ENCODE measurements at regions not wholly inside any gene's neighbourhood (a gene's known extent, or its start where the extent isn't known, plus 50 kb on each side); places are given as distances from the start of the nearest gene placed in this dataset.

DNA sequence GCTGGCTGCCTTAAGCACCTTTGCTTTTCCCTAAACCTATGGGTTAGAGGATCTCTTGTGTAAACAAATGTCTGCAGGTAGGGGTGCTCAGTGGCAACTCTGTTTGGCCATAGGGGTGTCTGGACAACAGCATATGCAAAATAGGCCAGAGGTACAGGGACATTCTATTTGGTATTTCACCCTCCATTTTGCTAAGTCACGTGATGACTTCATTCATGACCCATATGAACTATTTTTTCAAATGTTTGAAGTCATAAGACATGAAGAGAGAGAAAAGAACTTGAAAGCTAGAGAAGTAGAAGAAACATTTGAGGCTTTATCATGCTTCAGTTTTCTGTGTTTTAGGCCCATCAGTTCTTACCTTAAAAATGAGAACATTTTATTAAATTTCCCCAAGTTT lies 370.2 kb downstream of the GADD45G start:
- TF ChIP-seq MXI1 (conservative IDR thresholded peaks at IDR 0.05; ENCODE audit: poor library complexity, severe bottlenecking) (no peak), TAF1 (IDR thresholded peaks at IDR 0.05; ENCODE audit: low read depth) (no peak), RAD21 (conservative IDR thresholded peaks at IDR 0.05) (no peak), EP300 (conservative IDR thresholded peaks at IDR 0.05; ENCODE audit: poor library complexity, severe bottlenecking) (no peak), SMC3 (conservative IDR thresholded peaks at IDR 0.05; ENCODE audit: poor library complexity) (no peak)
- TF ChIP-seq, protein P1, sequence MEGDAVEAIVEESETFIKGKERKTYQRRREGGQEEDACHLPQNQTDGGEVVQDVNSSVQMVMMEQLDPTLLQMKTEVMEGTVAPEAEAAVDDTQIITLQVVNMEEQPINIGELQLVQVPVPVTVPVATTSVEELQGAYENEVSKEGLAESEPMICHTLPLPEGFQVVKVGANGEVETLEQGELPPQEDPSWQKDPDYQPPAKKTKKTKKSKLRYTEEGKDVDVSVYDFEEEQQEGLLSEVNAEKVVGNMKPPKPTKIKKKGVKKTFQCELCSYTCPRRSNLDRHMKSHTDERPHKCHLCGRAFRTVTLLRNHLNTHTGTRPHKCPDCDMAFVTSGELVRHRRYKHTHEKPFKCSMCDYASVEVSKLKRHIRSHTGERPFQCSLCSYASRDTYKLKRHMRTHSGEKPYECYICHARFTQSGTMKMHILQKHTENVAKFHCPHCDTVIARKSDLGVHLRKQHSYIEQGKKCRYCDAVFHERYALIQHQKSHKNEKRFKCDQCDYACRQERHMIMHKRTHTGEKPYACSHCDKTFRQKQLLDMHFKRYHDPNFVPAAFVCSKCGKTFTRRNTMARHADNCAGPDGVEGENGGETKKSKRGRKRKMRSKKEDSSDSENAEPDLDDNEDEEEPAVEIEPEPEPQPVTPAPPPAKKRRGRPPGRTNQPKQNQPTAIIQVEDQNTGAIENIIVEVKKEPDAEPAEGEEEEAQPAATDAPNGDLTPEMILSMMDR (IDR thresholded peaks at IDR 0.05; ENCODE audit: poor library complexity, severe bottlenecking): no peak
- TF ChIP-seq, protein P2, sequence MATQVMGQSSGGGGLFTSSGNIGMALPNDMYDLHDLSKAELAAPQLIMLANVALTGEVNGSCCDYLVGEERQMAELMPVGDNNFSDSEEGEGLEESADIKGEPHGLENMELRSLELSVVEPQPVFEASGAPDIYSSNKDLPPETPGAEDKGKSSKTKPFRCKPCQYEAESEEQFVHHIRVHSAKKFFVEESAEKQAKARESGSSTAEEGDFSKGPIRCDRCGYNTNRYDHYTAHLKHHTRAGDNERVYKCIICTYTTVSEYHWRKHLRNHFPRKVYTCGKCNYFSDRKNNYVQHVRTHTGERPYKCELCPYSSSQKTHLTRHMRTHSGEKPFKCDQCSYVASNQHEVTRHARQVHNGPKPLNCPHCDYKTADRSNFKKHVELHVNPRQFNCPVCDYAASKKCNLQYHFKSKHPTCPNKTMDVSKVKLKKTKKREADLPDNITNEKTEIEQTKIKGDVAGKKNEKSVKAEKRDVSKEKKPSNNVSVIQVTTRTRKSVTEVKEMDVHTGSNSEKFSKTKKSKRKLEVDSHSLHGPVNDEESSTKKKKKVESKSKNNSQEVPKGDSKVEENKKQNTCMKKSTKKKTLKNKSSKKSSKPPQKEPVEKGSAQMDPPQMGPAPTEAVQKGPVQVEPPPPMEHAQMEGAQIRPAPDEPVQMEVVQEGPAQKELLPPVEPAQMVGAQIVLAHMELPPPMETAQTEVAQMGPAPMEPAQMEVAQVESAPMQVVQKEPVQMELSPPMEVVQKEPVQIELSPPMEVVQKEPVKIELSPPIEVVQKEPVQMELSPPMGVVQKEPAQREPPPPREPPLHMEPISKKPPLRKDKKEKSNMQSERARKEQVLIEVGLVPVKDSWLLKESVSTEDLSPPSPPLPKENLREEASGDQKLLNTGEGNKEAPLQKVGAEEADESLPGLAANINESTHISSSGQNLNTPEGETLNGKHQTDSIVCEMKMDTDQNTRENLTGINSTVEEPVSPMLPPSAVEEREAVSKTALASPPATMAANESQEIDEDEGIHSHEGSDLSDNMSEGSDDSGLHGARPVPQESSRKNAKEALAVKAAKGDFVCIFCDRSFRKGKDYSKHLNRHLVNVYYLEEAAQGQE (IDR thresholded peaks at IDR 0.05; ENCODE audit: borderline replicate concordance): no peak
- no peak overlapping the region for H3K4me2 ChIP-seq (ENCODE audit: low read length)
- H3K9me2 ChIP-seq (ENCODE audit: insufficient read depth, low read length): no peaks in the 10 kb centered on the region
- H4K20me1 ChIP-seq (ENCODE audit: insufficient read depth): no peaks in the 10 kb centered on the region
- no peaks in the 10 kb centered on the region for H3F3A ChIP-seq (ENCODE audit: insufficient read depth, low read length, poor library complexity, severe bottlenecking)
- no peak overlapping the region for H3K9ac ChIP-seq (ENCODE audit: low read length)
- no peaks in the 10 kb centered on the region for H3K79me2 ChIP-seq (replicated peaks; ENCODE audit: insufficient read depth, low read length)
- H3K36me3 ChIP-seq (ENCODE audit: insufficient read depth, low read length): no peaks in the 10 kb centered on the region
- no peak overlapping the region for H3K4me3 ChIP-seq (ENCODE audit: low read length)
- H2AFZ ChIP-seq (ENCODE audit: low read depth, low read length): no peak overlapping the region
- no peaks in the 10 kb centered on the region for H3K9me3 ChIP-seq (ENCODE audit: low read length)
- H3K27me3 ChIP-seq (ENCODE audit: insufficient read depth, low read depth, low read length): no peaks in the 10 kb centered on the region
- H3K27ac ChIP-seq (ENCODE audit: low read length): no peak overlapping the region

DNA sequence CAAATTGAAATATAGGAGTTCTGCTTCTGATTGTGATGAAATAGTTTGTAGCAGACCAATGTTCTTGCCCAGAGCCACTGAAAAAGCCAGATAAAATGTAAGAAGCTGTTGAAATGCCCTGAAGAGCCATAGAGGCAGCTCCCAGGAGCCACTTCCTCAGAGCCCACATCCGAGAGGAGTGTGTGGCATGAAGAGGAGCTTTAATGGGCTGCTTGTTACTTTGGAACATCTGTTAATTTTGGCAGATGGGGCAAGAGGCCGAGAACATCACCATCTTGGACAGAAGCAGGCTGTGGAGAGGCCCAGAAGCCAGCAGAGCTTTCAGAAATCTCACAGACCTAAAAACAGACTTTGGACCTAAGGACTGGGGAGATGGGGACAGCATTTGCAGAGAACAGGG lies 370.8 kb downstream of the GADD45G start:
- Histone ChIP-seq H3K4me2 (ENCODE audit: low read length) (no peak overlapping the region), H3K79me2 (replicated peaks; ENCODE audit: insufficient read depth, low read length) (no peaks in the 10 kb centered on the region), H3K9ac (ENCODE audit: low read length) (no peak overlapping the region), H3K9me2 (ENCODE audit: insufficient read depth, low read length) (no peaks in the 10 kb centered on the region), H4K20me1 (ENCODE audit: insufficient read depth) (no peaks in the 10 kb centered on the region), H3F3A (ENCODE audit: insufficient read depth, low read length, poor library complexity, severe bottlenecking) (no peaks in the 10 kb centered on the region), H3K27ac (ENCODE audit: low read length) (no peak overlapping the region), H2AFZ (ENCODE audit: low read depth, low read length) (no peak overlapping the region), H3K36me3 (ENCODE audit: insufficient read depth, low read length) (no peaks in the 10 kb centered on the region), H3K4me3 (ENCODE audit: low read length) (no peak overlapping the region), H3K27me3 (ENCODE audit: insufficient read depth, low read depth, low read length) (no peaks in the 10 kb centered on the region), H3K9me3 (ENCODE audit: low read length) (no peaks in the 10 kb centered on the region)
- no peak for TF ChIP-seq EP300 (conservative IDR thresholded peaks at IDR 0.05; ENCODE audit: poor library complexity, severe bottlenecking)
- TF ChIP-seq, protein P1 (IDR thresholded peaks at IDR 0.05; ENCODE audit: poor library complexity, severe bottlenecking): no peak
- TF ChIP-seq POLR2AphosphoS5 (IDR thresholded peaks at IDR 0.05): no peak
- no peak for TF ChIP-seq TAF1 (IDR thresholded peaks at IDR 0.05; ENCODE audit: low read depth)
- TF ChIP-seq, protein P2 (IDR thresholded peaks at IDR 0.05; ENCODE audit: borderline replicate concordance): no peak
- no peak for TF ChIP-seq MXI1 (conservative IDR thresholded peaks at IDR 0.05; ENCODE audit: poor library complexity, severe bottlenecking)
- no peak for TF ChIP-seq SMC3 (conservative IDR thresholded peaks at IDR 0.05; ENCODE audit: poor library complexity)
- TF ChIP-seq RAD21 (conservative IDR thresholded peaks at IDR 0.05): no peak
- no peak for TF ChIP-seq EZH2 (IDR thresholded peaks at IDR 0.05; ENCODE audit: borderline replicate concordance, insufficient read depth, low read length, poor library complexity, severe bottlenecking)
